Esophagus muscularis mucosa (tissue), 4 donors: ENCODE measurements at regions not wholly inside any gene's neighbourhood (a gene's known extent, or its start where the extent isn't known, plus 50 kb on each side); places are given as distances from the start of the nearest gene placed in this dataset.

ENCODE experiments used
- EP300 ChIP-seq: sonication (generic); formaldehyde crosslinking; IDR thresholded peaks from one replicate; pipeline ENCODE4 v1.6.1; 2017; ENCODE audit warnings: antibody characterized with exemption
- POLR2AphosphoS5 ChIP-seq, 2 donors: sonication (generic); formaldehyde crosslinking; IDR thresholded peaks; one replicate each; pipeline ENCODE4 v1.6.1; 2017; ENCODE audit warnings: antibody characterized with exemption in 2 of 2
- TF ChIP-seq, protein P1 (sequence below), 3 experiments: fragments of 200-600 bp in 2 of 3; fragments of 450-650 bp in 1 of 3; sonication (generic) in 2 of 3; IDR thresholded peaks; one replicate each; pipeline ENCODE4 v1.5.1; 2017 to 2019; ENCODE audit warnings: antibody characterized with exemption in 3 of 3, mild to moderate bottlenecking in 2 of 3, moderate library complexity in 1 of 3

GRCh38 chr4:177108708-177109107 is 201.0 kb upstream of the NEIL3 start:
- TF ChIP-seq, protein P1, sequence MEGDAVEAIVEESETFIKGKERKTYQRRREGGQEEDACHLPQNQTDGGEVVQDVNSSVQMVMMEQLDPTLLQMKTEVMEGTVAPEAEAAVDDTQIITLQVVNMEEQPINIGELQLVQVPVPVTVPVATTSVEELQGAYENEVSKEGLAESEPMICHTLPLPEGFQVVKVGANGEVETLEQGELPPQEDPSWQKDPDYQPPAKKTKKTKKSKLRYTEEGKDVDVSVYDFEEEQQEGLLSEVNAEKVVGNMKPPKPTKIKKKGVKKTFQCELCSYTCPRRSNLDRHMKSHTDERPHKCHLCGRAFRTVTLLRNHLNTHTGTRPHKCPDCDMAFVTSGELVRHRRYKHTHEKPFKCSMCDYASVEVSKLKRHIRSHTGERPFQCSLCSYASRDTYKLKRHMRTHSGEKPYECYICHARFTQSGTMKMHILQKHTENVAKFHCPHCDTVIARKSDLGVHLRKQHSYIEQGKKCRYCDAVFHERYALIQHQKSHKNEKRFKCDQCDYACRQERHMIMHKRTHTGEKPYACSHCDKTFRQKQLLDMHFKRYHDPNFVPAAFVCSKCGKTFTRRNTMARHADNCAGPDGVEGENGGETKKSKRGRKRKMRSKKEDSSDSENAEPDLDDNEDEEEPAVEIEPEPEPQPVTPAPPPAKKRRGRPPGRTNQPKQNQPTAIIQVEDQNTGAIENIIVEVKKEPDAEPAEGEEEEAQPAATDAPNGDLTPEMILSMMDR (IDR thresholded peaks at IDR 0.05) = no peak
- no peak for TF ChIP-seq EP300
- TF ChIP-seq POLR2AphosphoS5 (IDR thresholded peaks at IDR 0.05) = no peak
